H9 (cell line): ENCODE measurements at regions not wholly inside any gene's neighbourhood (a gene's known extent, or its start where the extent isn't known, plus 50 kb on each side); places are given as distances from the start of the nearest gene placed in this dataset.

Experiments
- DNase-seq: peaks from one replicate; pipeline ENCODE4 v3.0.0-alpha.2; 2017
- H2AFZ ChIP-seq: one replicate; pipeline ENCODE4 v1.6.1; 2013; ENCODE audit warnings: mild to moderate bottlenecking, low read length, control low read depth, moderate library complexity
- H2AK5ac ChIP-seq: 2 replicates; pipeline ENCODE4 v1.6.1; 2013; ENCODE audit warnings: low read length, control low read depth, mixed read lengths; ENCODE audit not compliant: insufficient read length
- H2BK120ac ChIP-seq: one replicate; pipeline ENCODE4 v1.6.1; 2013; ENCODE audit warnings: low read depth, mild to moderate bottlenecking, low read length, control low read depth, inconsistent platforms; ENCODE audit not compliant: poor library complexity, severe bottlenecking
- H2BK12ac ChIP-seq: 2 replicates; pipeline ENCODE4 v1.6.1; 2013; ENCODE audit warnings: low read length, control low read depth, mixed read lengths, low read depth; ENCODE audit not compliant: insufficient read length
- H2BK15ac ChIP-seq: 2 replicates; pipeline ENCODE4 v1.6.1; 2013; ENCODE audit warnings: low read depth, low read length, control low read depth
- H2BK20ac ChIP-seq: one replicate; pipeline ENCODE4 v1.6.1; 2013; ENCODE audit warnings: low read depth, mild to moderate bottlenecking, low read length, control low read depth, inconsistent platforms; ENCODE audit not compliant: poor library complexity, severe bottlenecking
- H2BK5ac ChIP-seq: 2 replicates; pipeline ENCODE4 v1.6.1; 2013; ENCODE audit warnings: low read length, control low read depth, mixed read lengths; ENCODE audit not compliant: insufficient read length
- H3K14ac ChIP-seq: 2 replicates; pipeline ENCODE4 v1.6.1; 2013; ENCODE audit warnings: low read length, control low read depth; ENCODE audit not compliant: insufficient read depth
- H3K18ac ChIP-seq: 2 replicates; pipeline ENCODE4 v1.6.1; 2013; ENCODE audit warnings: low read depth, mild to moderate bottlenecking, mixed read lengths, low read length, control low read depth; ENCODE audit not compliant: insufficient read length
- H3K23ac ChIP-seq: 2 replicates; pipeline ENCODE4 v1.6.1; 2013; ENCODE audit warnings: low read length, control low read depth, mixed read lengths, low read depth; ENCODE audit not compliant: insufficient read length
- H3K23me2 ChIP-seq: 2 replicates; pipeline ENCODE4 v1.6.1; 2013; ENCODE audit warnings: low read depth, mild to moderate bottlenecking, mixed read lengths, low read length, control low read depth; ENCODE audit not compliant: insufficient read length, poor library complexity, severe bottlenecking
- H3K27ac ChIP-seq: 2 replicates; pipeline ENCODE4 v1.5.1; 2013; ENCODE audit warnings: low read length, control low read depth, mixed read lengths, low read depth; ENCODE audit not compliant: insufficient read length
- H3K27me3 ChIP-seq: 2 replicates; pipeline ENCODE4 v1.6.1; 2013; ENCODE audit warnings: low read length, control low read depth, inconsistent platforms; ENCODE audit not compliant: insufficient read depth
- H3K4ac ChIP-seq: 2 replicates; pipeline ENCODE4 v1.6.1; 2013; ENCODE audit warnings: low read depth, mild to moderate bottlenecking, control low read depth, inconsistent platforms, low read length, moderate library complexity
- H3K4me1 ChIP-seq: 2 replicates; pipeline ENCODE4 v1.6.1; 2013; ENCODE audit warnings: low read length, control low read depth, inconsistent platforms; ENCODE audit not compliant: insufficient read depth
- H3K4me2 ChIP-seq: 2 replicates; pipeline ENCODE4 v1.6.1; 2013; ENCODE audit warnings: low read length, control low read depth, mixed read lengths; ENCODE audit not compliant: insufficient read length, insufficient read depth
- H3K56ac ChIP-seq: 2 replicates; pipeline ENCODE4 v1.6.1; 2013; ENCODE audit warnings: low read depth, mild to moderate bottlenecking, mixed read lengths, low read length, control low read depth; ENCODE audit not compliant: insufficient read length
- H3K79me1 ChIP-seq: 2 replicates; pipeline ENCODE4 v1.6.1; 2013; ENCODE audit warnings: low read depth, mild to moderate bottlenecking, moderate library complexity, low read length, control low read depth, inconsistent platforms; ENCODE audit not compliant: insufficient read depth, poor library complexity, severe bottlenecking
- H3K79me2 ChIP-seq: 2 replicates; pipeline ENCODE4 v1.6.1; 2013; ENCODE audit warnings: low read length, control low read depth, inconsistent platforms; ENCODE audit not compliant: insufficient read depth
- H3K9ac ChIP-seq: 2 replicates; pipeline ENCODE4 v1.6.1; 2013; ENCODE audit warnings: low read length, control low read depth, mixed read lengths; ENCODE audit not compliant: insufficient read length; ENCODE audit errors: extremely low read depth
- H3K9me3 ChIP-seq: one replicate; pipeline ENCODE4 v1.6.1; 2013; ENCODE audit warnings: low read depth, low read length, inconsistent platforms; ENCODE audit not compliant: control insufficient read depth
- H3T11ph ChIP-seq: one replicate; pipeline ENCODE4 v1.6.1; 2013; ENCODE audit warnings: mild to moderate bottlenecking, low read length, control low read depth, inconsistent platforms
- H4K20me1 ChIP-seq: one replicate; pipeline ENCODE4 v1.6.1; 2013; ENCODE audit not compliant: control insufficient read depth, insufficient read length, insufficient read depth
- H4K5ac ChIP-seq: 2 replicates; pipeline ENCODE4 v1.6.1; 2013; ENCODE audit warnings: low read depth, mild to moderate bottlenecking, mixed read lengths, low read length, control low read depth; ENCODE audit not compliant: insufficient read length
- H4K8ac ChIP-seq: replicated peaks from 2 replicates; pipeline ENCODE4 v1.6.1; 2013; ENCODE audit warnings: low read length, control low read depth, mixed read lengths, low read depth; ENCODE audit not compliant: insufficient read length
- H4K91ac ChIP-seq: 2 replicates; pipeline ENCODE4 v1.6.1; 2013; ENCODE audit warnings: low read depth, mild to moderate bottlenecking, moderate library complexity, mixed read lengths, low read length, control low read depth; ENCODE audit not compliant: insufficient read length
- H3K27ac Mint-ChIP-seq, 3 experiments: 2 replicates in 2 of 3; 3 replicates in 1 of 3; pipeline ENCODE4 v1.8.0; 2020 to 2021; ENCODE audit warnings: mixed read lengths in 3 of 3, mild to moderate bottlenecking in 1 of 3, moderate library complexity in 1 of 3
- H3K27me3 Mint-ChIP-seq: 2 replicates; pipeline ENCODE4 v1.8.0; 2021; ENCODE audit warnings: low read depth, mild to moderate bottlenecking, moderate library complexity, mixed read lengths
- H3K36me3 Mint-ChIP-seq, 3 experiments: 2 replicates in 2 of 3; 3 replicates in 1 of 3; pipeline ENCODE4 v1.8.0; 2020 to 2021; ENCODE audit warnings: low read depth in 3 of 3, mixed read lengths in 3 of 3; ENCODE audit not compliant: insufficient read depth in 1 of 3
- H3K4me1 Mint-ChIP-seq, 2 experiments: 2 replicates each; pipeline ENCODE4 v1.8.0; 2020; ENCODE audit warnings: mixed read lengths in 2 of 2
- H3K4me3 Mint-ChIP-seq, 2 experiments: 2 replicates in 1 of 2; 3 replicates in 1 of 2; pipeline ENCODE4 v1.8.0; 2020 to 2021; ENCODE audit warnings: mild to moderate bottlenecking in 2 of 2, mixed read lengths in 2 of 2, moderate library complexity in 1 of 2
- H3K9me3 Mint-ChIP-seq, 2 experiments: 2 replicates in 1 of 2; 3 replicates in 1 of 2; pipeline ENCODE4 v1.8.0; 2020; ENCODE audit warnings: mild to moderate bottlenecking in 2 of 2, mixed read lengths in 2 of 2, moderate library complexity in 1 of 2
- WGBS: extraction: QIAGEN DNeasy Blood & Tissue Kit; methylation state at CpG from one replicate; pipeline ENCODE4 v1.1.7; 2013; ENCODE audit warnings: missing lambda C conversion rate, low lambda C conversion rate, mixed read lengths; ENCODE audit not compliant: insufficient read length; ENCODE audit errors: extremely low coverage; 5-methylcytosine and 5-hydroxymethylcytosine counted together
- TF ChIP-seq, protein P1 (sequence below): fragments of 200-600 bp; sonication (generic); conservative IDR thresholded peaks from 3 replicates; pipeline ENCODE4 v1.8.0; 2021; ENCODE audit warnings: antibody characterized with exemption, mild to moderate bottlenecking

DNA sequence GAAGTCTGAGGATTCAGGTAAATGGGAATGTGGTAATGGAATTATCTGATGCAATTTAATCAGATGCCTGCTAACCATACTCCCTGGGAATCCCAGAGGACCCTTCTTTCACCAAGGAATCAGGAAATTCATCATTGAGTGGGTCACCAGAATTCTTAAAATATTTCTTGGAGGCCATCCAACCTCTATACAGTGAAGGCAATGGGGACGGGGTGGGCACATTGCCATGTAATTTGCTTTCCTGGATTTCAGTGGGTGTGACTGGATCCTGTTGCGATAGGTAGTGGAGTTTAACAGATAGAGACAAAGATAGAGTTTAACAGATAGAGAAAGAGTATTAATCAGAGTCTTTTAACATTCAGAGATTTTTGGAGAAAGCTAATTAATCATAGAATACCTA lies 394.4 kb downstream of the DAD1 start:
- Histone ChIP-seq H3K23me2 (no peaks in the 10 kb centered on the region), H2AFZ (no peak overlapping the region), H4K5ac (no peak overlapping the region), H4K8ac (no peak overlapping the region), H3K4me1 (no peaks in the 10 kb centered on the region), H2BK5ac (no peak overlapping the region), H3K18ac (no peak overlapping the region), H3K9me3 (no peaks in the 10 kb centered on the region), H3K23ac (no peak overlapping the region), H4K20me1 (no peaks in the 10 kb centered on the region), H2BK15ac (no peak overlapping the region), H3K27me3 (no peaks in the 10 kb centered on the region), H3K79me2 (no peaks in the 10 kb centered on the region), H3T11ph (no peak overlapping the region), H3K27ac (no peak overlapping the region), H2AK5ac (no peak overlapping the region), H2BK20ac (no peak overlapping the region), H3K9ac (no peak overlapping the region), H3K79me1 (no peaks in the 10 kb centered on the region), H3K4me2 (no peak overlapping the region), H3K56ac (no peak overlapping the region), H3K4ac (no peak overlapping the region), H2BK120ac (no peak overlapping the region), H3K14ac (no peak overlapping the region), H2BK12ac (no peak overlapping the region), H4K91ac (no peak overlapping the region)
- Mint-ChIP-seq H3K4me1 (no peaks in the 10 kb centered on the region), H3K36me3 (peaks cover 2 to 14% (median 3%) of the 10 kb centered on the region in 3 experiments; a peak in 3 of 7 replicates), H3K27me3 (peaks cover 1% of the 10 kb centered on the region; the same call in 1 of the 2 replicates), H3K9me3 (peaks cover 13 to 19% of the 10 kb centered on the region in 2 experiments), H3K4me3 (no peak overlapping the region), H3K27ac (no peak overlapping the region)
- TF ChIP-seq, protein P1, sequence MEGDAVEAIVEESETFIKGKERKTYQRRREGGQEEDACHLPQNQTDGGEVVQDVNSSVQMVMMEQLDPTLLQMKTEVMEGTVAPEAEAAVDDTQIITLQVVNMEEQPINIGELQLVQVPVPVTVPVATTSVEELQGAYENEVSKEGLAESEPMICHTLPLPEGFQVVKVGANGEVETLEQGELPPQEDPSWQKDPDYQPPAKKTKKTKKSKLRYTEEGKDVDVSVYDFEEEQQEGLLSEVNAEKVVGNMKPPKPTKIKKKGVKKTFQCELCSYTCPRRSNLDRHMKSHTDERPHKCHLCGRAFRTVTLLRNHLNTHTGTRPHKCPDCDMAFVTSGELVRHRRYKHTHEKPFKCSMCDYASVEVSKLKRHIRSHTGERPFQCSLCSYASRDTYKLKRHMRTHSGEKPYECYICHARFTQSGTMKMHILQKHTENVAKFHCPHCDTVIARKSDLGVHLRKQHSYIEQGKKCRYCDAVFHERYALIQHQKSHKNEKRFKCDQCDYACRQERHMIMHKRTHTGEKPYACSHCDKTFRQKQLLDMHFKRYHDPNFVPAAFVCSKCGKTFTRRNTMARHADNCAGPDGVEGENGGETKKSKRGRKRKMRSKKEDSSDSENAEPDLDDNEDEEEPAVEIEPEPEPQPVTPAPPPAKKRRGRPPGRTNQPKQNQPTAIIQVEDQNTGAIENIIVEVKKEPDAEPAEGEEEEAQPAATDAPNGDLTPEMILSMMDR, result no peak
- DNase-seq, result no peak
- WGBS, result no CpG with 5 or more reads among the region's 2 CpGs
